HG03432 (cell line): ENCODE measurements at regions not wholly inside any gene's neighbourhood (a gene's known extent, or its start where the extent isn't known, plus 50 kb on each side); places are given as distances from the start of the nearest gene placed in this dataset.

Source experiments
- ATAC-seq: cut with Tn5 transposase; IDR thresholded peaks from one replicate; pipeline ENCODE4 v1.9.1; 2021; ENCODE audit warnings: mild to moderate bottlenecking, moderate library complexity; ENCODE audit not compliant: unreplicated experiment

DNA sequence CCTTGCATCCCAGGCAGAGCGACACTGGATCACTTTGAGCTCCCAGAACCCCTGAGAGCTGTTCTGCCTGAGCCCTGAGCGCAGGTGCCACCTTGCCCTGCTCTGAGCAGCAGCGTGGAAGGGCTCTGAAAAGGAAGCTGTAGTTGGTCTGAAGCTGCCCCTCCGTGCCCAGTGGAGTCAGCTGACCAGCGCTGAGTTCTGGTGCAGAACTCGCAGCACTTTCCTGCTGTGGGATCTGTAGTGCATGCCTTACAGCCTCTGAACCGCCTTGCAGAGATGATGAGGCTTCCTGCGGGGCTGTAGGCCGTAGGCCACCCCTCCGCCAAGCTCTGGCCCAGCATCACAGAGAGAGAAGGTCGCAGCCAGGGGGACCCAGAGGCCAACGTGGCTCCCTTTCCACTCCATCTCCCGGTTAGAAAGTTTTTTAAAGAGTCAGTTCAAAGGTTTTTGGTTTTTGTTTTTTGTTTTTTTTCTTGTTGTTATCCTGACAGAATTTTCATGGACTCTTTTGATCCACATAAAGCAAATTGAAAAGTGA, 158.3 kb upstream of the CST7 start:
- ATAC-seq = no peak

- no peak for ATAC-seq
These were observed 157.1 kb upstream of the CST7 start for GRCh38 chr20:24791953-24792352.

DNA sequence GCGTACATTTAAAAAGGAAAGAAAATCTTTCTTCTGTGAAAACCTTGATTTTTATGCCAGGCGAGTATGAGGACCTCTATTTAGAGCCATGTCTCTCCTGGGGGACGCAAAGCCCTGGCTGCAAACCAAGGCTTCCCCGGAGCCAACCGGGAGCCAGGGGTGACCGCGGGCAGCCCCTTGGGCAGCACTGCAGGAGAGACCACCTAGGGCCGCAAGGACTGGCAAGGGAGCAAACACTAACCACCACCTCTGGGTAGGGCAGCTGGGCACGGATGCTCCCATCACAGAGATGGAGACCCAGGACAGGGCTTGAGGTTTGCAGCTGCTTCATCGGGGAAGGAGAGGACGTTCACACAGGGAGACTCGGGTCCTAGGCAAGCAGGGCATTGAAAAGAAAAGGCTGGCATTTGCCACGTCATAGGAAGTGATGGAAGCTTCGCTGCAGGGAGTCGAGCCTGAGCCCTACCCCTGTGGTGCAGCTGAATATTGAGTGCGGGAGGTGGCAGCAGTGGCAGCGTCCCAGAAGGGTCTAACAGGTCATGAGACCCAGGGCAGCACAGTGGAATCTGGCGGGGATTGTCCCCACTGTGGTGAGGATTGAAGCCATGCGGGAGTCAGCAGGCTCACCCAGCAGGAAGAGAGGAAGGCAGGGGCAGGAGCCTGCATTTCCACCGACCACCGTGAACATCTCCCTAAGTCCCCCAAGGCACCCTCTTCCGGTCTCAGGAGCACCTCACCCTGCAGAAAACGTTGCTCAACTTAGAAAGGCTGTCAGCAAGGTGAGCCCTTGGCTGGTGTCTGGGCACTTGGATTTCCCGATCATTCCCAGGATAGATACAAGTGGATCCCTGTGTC, 156.2 kb upstream of the CST7 start:
- ATAC-seq = no peak

DNA sequence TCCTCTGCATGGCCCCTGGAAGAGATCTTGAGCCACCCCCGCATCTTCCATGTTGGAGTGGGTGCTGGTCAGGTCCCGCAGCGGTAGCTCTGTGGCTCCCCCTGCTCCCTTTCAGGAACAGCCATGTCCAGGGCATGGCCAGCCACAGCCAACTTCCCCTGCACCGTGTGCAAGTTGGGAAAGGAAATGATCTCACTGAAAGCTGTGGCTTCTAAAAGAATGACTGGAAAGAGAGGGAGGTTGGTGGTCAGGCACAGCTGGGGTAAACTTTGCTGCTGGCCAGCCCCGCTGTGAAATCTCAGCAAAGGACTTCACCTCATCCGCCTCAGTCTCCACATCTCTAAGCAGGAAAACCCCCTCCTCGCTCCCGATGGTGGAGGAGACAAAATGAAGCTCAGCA, 153.6 kb upstream of the CST7 start:
- no peak for ATAC-seq

- ATAC-seq = no peak
These were observed 152.8 kb upstream of the CST7 start for GRCh38 chr20:24796236-24796635.

GRCh38 chr20:24797113-24797512, 152.0 kb upstream of the CST7 start:
- ATAC-seq = no peak

DNA sequence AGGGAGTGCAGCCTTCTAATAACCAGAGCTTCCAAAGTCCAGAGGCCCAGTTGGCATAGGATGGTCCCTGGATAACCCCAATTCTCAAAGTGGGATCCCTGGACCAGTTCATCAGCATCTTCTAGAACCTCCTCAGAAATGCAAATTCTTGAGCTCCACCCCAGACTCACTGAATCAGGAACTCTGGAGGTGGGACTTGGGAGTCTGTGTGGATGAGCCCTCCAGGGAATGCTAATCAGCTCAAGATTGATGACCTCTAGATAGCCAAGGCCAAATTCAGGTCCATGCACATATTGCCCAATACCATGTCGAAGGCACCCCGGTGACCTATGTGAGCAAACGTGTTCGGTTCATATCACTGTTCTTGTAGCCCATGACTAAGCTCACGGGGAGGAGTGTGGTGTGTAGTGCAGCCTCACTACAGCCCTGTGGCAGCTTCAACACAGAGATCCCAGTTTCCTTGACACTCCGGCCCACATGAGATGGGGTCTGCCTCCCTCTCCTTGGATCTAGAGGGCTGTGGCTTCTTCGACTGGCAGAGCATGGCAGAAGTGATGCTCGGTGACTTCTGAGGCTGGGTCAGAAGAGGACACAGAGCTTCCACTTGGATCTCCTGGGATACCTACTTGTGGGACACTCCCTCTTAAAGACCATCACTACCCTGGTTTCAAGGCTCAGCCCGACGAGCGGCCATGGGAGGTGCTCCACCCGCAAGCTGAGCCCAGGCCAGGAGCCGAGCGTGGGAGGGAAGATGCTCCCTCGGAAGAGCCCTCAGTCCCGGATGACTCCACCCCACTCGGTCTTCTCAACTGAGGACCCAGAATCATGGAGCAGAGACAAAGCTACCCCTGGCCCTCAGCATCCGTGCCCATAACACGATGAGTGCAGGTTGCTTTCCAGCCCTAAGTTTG, 151.1 kb upstream of the CST7 start:
- no peak for ATAC-seq

DNA sequence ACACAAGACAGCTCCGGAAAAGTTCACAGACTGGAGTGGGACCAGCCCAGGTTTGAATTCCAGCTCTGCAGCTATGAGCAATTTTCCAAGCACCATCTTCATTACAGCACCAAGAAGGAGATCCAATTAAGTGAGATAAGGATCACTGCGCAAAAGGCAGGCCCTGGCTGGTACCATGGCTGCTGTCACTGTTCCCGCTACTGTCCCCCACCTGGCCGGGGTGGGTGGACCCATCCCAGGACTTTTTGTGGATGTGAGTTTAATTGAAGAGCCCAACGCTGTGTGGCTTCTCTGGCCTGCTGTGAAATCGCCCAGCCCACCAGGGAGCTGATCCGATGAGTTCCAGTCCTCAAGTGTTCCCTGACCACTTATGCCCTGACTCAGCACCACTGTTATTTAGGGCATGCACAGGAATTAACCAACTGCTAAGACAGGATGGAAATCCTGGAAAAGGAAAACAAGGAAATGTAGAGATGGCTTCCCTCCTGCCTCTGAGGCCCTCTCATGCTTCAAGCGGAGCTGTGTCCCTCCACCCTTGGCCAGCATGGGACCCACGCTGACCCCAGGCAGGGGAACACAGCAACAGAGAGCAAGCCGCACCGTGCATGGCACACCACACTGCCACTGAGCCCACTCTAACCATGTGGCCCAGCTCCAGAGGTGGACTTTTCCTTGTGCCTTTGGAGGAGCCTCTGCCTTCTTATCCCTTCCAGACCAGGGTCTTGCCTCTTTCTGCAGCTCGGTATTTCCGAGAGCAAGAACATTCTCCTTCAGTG, 150.0 kb upstream of the CST7 start:
- no peak for ATAC-seq

GRCh38 chr20:24799971-24800580, 149.0 kb upstream of the CST7 start:
- ATAC-seq = no peak

- ATAC-seq = no peak
These were observed 146.7 kb upstream of the CST7 start for GRCh38 chr20:24802286-24802820.

DNA sequence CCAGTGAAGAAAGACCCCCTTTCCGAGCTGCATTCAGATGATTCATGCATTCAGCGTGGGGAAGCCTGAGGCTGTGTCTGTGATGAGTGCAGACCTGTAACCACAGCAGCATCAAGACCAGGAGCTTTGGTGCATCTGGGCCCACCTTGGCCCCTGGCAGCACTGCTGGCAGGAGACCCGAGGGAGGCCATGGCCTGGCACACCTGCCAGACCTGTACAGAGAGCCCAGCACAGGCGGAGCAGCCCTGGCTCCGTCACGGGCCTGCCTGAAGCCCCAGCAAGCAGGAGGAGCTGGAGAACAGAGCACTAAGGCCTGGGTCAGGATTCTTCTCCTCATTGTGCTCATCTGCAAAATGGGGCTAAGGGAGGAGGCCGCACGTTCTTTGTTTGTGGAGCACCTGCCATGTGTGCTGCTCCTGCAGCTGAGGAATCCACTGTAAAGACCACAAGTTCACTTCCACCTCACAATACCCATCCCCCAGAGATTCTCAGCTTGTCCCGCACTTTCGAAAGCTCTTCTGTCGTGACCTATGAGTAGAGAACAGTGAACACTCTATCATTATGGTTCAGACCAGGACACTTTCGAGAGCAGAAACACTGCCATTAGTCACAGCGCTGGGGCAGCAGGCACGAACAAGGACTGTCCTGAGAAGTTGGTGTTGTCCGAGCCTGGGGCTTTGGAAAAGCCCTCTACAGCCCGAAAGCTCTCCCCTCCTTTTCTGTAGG, 144.4 kb upstream of the CST7 start:
- no peak for ATAC-seq

- ATAC-seq = no peak
These were observed 143.4 kb upstream of the CST7 start for GRCh38 chr20:24805456-24806238.

DNA sequence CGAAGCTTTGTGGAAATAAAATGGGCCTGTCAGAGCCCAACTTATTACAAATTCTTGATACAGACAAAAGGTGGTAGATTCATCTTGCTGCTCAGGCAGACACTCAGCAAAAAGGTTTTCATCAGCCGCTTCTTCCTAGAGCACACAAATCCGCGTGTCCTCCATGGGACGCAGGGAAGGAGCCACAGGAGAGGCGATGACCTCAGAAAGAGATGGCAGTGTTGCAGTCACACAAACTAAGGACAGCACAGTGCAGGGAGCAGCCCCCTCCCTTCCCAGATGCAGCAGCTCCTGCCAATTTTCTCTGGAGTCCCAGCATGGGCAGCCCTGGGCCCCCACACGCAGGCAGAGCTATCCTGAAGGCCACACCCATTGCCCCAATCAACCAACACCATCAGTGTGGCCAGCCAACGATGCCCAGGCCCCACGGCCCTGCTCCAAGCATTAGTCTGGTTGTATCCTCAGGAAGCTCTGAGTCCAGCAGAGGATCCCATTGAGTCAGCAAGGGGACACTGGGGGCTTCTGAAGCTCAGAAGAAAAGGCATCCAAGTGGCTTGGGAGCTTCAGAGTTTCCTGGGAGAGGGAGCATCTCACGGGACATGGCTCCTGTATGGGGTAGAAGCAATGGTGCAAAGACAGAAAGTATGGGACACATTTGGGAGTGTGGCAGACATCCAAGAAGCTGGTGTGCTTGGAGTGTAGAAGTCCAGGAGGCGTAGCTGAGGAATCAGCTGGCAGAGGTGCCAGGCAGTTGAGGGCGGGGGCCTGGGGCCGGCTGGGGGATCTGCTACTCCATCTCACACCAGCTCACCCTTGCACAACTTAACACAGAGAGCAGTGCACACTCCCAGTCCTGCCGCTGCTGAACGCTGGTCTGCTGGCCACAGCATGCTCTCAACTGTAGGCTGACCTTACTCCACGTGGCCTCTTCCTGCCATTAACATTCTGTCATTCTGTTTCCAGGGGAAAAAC, 142.1 kb upstream of the CST7 start:
- no peak for ATAC-seq

DNA sequence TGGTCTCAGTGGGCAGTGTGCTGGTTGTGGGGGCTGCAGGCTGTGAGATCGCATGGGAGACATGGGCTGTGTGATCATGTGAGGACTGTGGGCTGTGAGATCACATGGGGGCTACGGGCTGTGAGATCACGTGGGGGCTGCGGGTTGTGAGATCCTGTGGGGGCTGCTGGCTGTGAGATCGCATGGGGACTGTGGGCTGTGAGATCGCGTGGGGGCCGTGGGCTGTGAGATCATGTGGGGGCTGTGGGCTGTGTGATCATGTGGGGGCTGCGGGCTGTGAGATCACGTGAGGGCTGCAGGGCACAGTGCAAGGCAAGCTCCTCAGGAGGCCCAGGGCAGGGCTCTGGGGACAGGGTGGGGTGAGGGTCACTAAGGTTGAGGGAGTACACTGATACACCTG, 140.5 kb upstream of the CST7 start:
- no peak for ATAC-seq

DNA sequence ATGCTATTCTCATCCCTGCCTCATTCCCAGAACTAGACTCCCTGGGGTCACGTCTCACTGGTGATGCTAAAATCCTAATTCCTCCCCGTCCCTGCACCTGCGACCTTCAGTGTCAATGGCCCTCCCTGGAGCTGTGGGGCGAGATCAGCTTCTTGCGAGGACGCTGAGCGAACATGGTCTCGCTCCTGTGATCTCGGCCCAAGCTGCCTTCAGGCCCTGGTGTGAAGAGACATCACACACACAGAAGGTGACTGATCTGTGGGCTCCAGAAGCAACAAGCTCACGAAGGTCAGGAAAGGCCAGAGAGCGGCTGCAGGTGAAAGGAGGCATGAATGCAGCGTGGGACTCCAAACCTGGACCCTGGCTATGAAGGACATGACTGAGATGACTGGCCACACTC, 139.5 kb upstream of the CST7 start:
- ATAC-seq = no peak

- ATAC-seq = no peak
These were observed 138.2 kb upstream of the CST7 start for GRCh38 chr20:24810676-24811407.

GRCh38 chr20:24812373-24812772, 136.7 kb upstream of the CST7 start:
- no peak for ATAC-seq
